Activated CD8-positive, alpha-beta memory T cell treated with anti-CD3 and anti-CD28 coated beads for 36 hours (primary cell): ENCODE measurements at regions not wholly inside any gene's neighbourhood (a gene's known extent, or its start where the extent isn't known, plus 50 kb on each side); places are given as distances from the start of the nearest gene placed in this dataset.

Experiments
- CTCF ChIA-PET: fragments of 350-600 bp; sonication (Branson Sonifier 250); formaldehyde crosslinking; loops from one replicate; lab custom pipeline; 2021; ENCODE audit warnings: antibody characterized with exemption; lab: Charles Lee
- POLR2A ChIA-PET: fragments of 350-600 bp; sonication (Branson Sonifier 250); formaldehyde crosslinking; loops from one replicate; lab custom pipeline; 2021; ENCODE audit warnings: antibody characterized with exemption; lab: Charles Lee

DNA sequence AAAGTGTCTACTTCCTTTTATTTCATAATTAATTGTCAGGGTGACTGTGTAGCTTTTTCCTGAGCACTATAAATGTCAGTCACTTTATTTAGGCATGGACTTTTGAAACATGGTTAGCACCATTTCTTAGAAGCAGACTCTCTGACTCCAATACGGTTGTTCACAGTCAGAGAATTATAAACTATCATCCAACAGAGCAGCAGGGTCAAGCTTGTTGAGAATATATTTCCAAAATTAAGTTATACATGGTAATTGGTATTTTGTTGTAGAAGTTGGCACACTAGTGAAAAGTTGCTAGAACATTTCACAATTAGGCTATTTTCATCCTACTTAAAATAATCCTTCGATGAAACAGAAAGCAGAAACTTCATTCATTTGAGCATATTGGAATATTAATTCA is 1155.5 kb upstream of the IGFBP7 start:
- POLR2A ChIA-PET = no interaction called here
- CTCF ChIA-PET = no interaction called here

DNA sequence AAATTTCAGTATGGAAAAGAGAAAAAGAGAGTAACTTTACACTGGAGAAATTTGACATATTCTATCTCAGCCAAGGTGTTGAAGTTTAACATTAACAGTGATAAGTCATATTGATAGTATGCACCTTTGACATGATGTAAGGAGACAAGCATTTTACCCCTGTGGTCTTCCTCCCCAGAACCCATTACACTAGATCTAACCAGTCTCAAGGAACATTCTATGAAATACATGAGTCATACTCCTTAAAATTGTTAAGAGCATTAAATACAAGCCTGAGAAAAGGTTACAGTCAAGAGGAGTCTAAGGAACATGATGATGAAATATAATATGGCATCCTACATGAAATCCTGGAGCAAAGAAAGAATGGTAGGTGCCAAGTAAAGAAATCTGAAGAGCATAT is 1151.3 kb upstream of the IGFBP7 start:
- CTCF ChIA-PET = no interaction called here
- POLR2A ChIA-PET = no interaction called here

DNA sequence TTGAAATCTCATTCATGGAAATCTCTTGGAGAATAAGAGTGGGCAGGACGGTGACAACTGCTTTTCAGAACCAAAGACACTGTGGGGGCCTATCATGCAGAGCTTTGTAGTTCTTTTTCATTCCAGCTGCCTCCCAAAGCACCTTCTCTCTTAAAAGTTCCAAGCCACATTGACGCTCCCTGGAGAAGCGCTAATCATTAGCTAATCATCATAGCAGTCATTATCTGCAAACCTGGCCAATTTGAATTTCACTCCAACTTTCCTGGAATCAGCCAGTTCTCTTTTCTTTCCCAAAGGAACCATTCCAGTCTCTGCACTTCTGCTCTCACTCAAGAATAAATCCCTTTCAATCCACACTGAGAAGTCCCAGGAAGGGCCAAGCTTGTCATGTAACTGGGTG is 1144.1 kb upstream of the IGFBP7 start:
- ChIA-PET CTCF (no interaction called here), POLR2A (no interaction called here)

DNA sequence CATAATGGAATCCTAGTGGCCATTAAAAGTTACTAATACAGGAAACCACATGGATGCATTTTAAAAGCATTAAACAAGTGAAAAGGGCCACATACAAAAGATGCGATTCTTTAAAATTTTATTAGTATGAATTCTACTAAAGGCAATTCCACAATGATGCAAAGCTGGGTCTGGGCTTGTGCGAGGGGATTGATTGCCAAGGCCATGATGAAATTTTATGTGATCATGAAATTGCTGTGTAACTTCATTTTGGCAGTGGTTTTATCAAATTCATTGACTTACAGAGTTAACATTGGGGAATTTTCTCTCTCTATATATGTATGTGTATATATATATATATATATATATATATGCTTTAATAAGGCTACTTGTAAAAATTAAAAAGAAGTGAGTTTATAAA is 1142.5 kb upstream of the IGFBP7 start:
- POLR2A ChIA-PET = no interaction called here
- CTCF ChIA-PET = no interaction called here

DNA sequence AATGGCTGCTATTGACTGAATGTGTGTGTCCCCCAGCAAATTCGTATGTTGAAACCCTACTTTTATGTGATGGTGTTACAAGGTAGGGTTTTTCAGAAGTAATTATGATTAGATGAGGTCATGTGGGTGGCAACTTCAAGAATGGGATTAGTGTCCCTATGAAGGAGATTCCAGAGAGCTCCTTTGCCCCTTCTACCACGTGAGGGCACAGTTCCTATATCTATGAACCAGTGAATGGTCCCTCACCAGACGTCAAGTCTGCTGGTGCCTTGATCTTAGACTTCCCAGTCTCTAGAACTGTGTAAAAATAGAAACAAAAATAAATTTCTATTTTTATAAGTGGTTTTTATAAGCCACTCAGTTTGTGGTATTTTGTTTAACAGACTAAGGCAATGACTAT is 1137.6 kb upstream of the IGFBP7 start:
- ChIA-PET POLR2A (no interaction called here), CTCF (no interaction called here)

GRCh38 chr4:58225460-58225859 is 1115.3 kb upstream of the IGFBP7 start:
- CTCF ChIA-PET = no interaction called here
- POLR2A ChIA-PET = no interaction called here

DNA sequence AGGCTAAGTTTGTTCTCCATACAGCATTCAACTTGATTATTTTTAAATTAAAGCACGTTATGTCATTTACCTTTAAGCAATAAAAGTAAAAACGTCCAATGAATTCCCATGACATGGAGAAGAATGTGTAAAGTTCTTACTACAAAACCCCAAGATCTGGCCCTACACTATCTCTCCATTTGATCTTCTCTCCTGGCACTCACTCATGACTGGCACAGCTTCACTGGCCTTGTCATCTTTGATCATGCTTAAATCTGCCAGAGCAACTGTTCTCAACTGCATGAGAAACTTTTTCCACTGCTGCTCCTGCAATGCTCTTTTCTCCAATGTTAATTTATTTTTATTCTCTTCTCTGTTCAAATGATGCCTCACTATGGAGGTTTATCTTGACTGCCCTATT is 1109.0 kb upstream of the IGFBP7 start:
- ChIA-PET CTCF (no interaction called here), POLR2A (no interaction called here)

GRCh38 chr4:58216461-58216860 is 1106.3 kb upstream of the IGFBP7 start:
- CTCF ChIA-PET = no interaction called here
- POLR2A ChIA-PET = no interaction called here

DNA sequence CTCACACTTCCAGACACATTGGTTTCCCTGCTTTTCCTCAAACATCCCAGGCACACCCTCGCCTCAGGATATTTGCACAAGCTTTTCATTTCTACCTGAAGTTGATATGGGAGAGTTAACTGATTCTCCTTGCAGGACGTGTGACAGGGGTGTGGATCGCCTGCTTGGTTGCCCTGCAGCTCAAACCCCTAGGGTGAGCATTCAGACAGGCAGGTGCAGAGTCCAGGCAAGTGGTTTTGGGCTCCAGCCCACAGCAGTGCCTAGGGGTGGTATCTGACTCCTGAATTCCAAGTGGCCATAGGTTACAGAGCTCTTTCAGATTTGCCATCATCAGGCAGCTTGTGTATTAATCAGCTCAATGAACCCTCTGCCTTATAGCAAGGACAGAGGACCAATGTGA is 1104.2 kb upstream of the IGFBP7 start:
- ChIA-PET POLR2A (no interaction called here), CTCF (no interaction called here)

- POLR2A ChIA-PET = no interaction called here
- CTCF ChIA-PET = no interaction called here
Observed at GRCh38 chr4:58209551-58209950, 1099.4 kb upstream of the IGFBP7 start.

DNA sequence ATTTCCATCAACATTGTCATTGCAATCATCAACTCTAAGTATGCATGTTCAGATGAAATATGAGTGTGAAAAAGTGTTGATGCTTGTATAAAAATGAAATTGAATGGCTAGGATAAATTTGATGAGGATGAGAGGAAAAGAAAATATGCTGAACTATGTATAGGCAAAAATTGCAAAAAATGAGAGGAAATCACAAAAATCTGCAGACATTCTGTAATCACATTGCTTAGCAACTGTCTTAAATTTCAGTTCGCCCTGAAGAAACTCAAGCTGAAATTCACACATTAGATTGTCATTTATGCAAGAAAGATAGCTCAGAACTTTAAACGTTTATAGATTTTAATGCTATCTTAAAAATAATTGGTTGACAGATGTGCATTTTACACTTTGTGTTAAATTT is 1098.8 kb upstream of the IGFBP7 start:
- POLR2A ChIA-PET = no interaction called here
- CTCF ChIA-PET = no interaction called here

- ChIA-PET CTCF (no interaction called here), POLR2A (no interaction called here)
Observed at GRCh38 chr4:58205446-58206235, 1095.5 kb upstream of the IGFBP7 start.

GRCh38 chr4:58192217-58192616 is 1082.0 kb upstream of the IGFBP7 start:
- POLR2A ChIA-PET = no interaction called here
- CTCF ChIA-PET = no interaction called here

GRCh38 chr4:58191109-58191508 is 1080.9 kb upstream of the IGFBP7 start:
- ChIA-PET POLR2A (no interaction called here), CTCF (no interaction called here)

DNA sequence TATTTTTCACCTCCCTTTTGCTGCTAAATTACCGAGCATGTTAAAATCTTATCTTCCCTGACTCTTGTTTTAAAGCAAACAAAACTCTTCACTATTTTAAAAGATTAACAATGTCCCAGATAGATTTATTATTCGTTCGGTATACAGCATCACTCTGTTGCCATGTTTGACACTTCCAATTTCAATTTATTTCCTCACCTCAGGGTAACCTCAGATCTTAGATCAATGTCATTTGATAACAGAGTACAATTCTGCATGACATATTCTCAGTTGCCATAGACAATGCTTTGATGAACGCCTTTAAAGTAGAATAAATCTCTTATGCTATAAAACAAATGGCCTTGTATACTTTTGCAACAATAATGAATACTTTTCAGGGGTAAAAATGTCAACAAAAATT is 1078.1 kb upstream of the IGFBP7 start:
- ChIA-PET CTCF (no interaction called here), POLR2A (no interaction called here)

DNA sequence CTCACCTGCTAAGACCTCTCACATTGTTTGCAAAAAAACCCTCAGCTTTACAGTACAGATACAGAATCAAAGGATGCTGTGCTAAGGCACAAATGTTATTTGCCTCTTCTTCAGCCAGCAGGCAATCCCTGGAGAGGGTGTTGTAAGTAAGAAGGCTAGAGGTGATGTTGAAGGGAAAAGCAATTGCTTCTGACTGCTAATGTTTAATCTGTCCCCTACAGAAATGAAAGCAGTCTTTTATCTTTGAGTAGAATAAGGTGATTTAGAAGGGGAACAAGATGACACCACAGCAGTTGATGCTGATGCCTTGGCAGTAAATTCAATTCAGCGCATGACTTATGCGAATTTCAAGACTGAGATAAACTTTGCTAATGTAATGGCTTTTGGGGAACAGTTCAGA is 1064.8 kb upstream of the IGFBP7 start:
- CTCF ChIA-PET = no interaction called here
- POLR2A ChIA-PET = no interaction called here

- POLR2A ChIA-PET = no interaction called here
- CTCF ChIA-PET = no interaction called here
Observed at GRCh38 chr4:58166490-58166889, 1056.3 kb upstream of the IGFBP7 start.

DNA sequence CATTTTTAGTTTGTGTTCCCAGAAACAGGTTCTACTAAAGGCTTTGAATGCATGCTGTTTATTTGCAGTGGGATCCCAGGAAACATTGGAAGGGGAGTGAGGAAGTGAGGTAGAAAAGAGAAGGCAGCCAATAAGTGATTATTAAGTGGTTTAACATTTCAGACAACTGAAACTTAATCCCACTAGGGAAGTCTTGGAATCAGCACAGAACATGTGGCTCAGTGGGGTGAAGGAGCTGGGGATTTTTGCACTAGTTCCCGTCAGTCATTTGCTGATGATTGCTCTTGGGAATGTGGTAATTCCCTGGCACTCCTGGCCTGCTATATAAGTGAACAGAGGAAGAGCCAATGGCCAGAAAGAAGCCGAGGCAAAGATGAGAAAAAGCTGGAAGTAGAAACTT is 1053.0 kb upstream of the IGFBP7 start:
- ChIA-PET CTCF (no interaction called here), POLR2A (no interaction called here)

GRCh38 chr4:58149404-58150085 is 1039.4 kb upstream of the IGFBP7 start:
- CTCF ChIA-PET = no interaction called here

DNA sequence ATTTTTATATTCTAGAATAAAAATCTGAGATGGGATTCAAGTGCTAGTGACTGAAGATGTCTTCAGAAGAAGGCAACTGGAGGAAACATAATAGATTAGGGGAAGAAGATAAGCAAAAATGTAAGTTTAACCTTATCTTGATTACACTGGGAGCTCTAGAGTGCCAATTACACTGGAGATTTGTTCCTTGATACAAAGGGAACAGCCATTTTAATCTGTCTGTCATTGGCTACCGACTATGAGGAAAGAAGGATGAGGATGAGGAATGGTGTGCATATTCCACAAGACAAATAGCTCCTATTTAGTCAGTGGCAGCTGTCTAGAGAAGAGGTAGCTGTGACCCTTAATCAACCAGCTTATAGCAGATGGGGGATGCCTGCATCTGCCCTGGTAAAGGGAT is 1034.5 kb upstream of the IGFBP7 start:
- CTCF ChIA-PET = no interaction called here
- POLR2A ChIA-PET = no interaction called here

More at GRCh38 chr4:58149404-58150085, 1039.4 kb upstream of the IGFBP7 start:
- POLR2A ChIA-PET = no interaction called here
